Fibroblast of skin of left quadriceps (primary cell): ENCODE measurements at regions not wholly inside any gene's neighbourhood (a gene's known extent, or its start where the extent isn't known, plus 50 kb on each side); places are given as distances from the start of the nearest gene placed in this dataset.

Experiments
- DNase-seq, 2 experiments: peaks; one replicate each; pipeline ENCODE4 v3.0.0-alpha.2; 2013; ENCODE audit warnings: low read depth in 2 of 2

GRCh38 chr21:19621837-19622496, 1218.4 kb upstream of the TMPRSS15 start:
- no peak for DNase-seq

GRCh38 chr21:19640964-19641363, 1237.4 kb upstream of the TMPRSS15 start:
- no peak for DNase-seq

GRCh38 chr21:19648391-19648790, 1244.8 kb upstream of the TMPRSS15 start:
- DNase-seq, result no peak

- DNase-seq, result no peak
These were observed 1279.9 kb upstream of the TMPRSS15 start for GRCh38 chr21:19683492-19683891.

GRCh38 chr21:19684328-19684727, 1280.7 kb upstream of the TMPRSS15 start:
- DNase-seq, result no peak

- DNase-seq, result no peak
These were observed 1288.6 kb upstream of the TMPRSS15 start for GRCh38 chr21:19692231-19692630.

- no peak for DNase-seq
These were observed 1292.2 kb upstream of the TMPRSS15 start for GRCh38 chr21:19695796-19696195.

- DNase-seq, result no peak
These were observed 1296.9 kb upstream of the TMPRSS15 start for GRCh38 chr21:19700476-19700875.

- no peak for DNase-seq
These were observed 1295.5 kb upstream of the NCAM2 start for GRCh38 chr21:19702726-19703125.

- no peak for DNase-seq
These were observed 1293.4 kb upstream of the NCAM2 start for GRCh38 chr21:19704832-19705231.

GRCh38 chr21:19712441-19712840, 1285.8 kb upstream of the NCAM2 start:
- no peak for DNase-seq

- DNase-seq, result no peak
These were observed 1284.9 kb upstream of the NCAM2 start for GRCh38 chr21:19713313-19713712.

GRCh38 chr21:19724081-19724480, 1274.1 kb upstream of the NCAM2 start:
- no peak for DNase-seq

- DNase-seq, result no peak
These were observed 1267.0 kb upstream of the NCAM2 start for GRCh38 chr21:19731251-19731650.

GRCh38 chr21:19759836-19760235, 1238.4 kb upstream of the NCAM2 start:
- no peak for DNase-seq

- DNase-seq, result no peak
These were observed 1230.7 kb upstream of the NCAM2 start for GRCh38 chr21:19767546-19767945.

- no peak for DNase-seq
These were observed 1226.3 kb upstream of the NCAM2 start for GRCh38 chr21:19771881-19772280.

- peak; percentile 31 to 33 for DNase-seq
These were observed 1222.1 kb upstream of the NCAM2 start for GRCh38 chr21:19776076-19776475.

GRCh38 chr21:19781881-19782652, 1216.1 kb upstream of the NCAM2 start:
- DNase-seq, result no peak

- DNase-seq, result no peak
These were observed 1212.3 kb upstream of the NCAM2 start for GRCh38 chr21:19785941-19786340.

GRCh38 chr21:19792004-19792403, 1206.2 kb upstream of the NCAM2 start:
- no peak for DNase-seq

GRCh38 chr21:19807201-19807600, 1191.0 kb upstream of the NCAM2 start:
- peak; percentile 17 to 18 for DNase-seq

GRCh38 chr21:19810779-19811178, 1187.4 kb upstream of the NCAM2 start:
- no peak for DNase-seq
